Mesodermal cell (in vitro differentiated cells): ENCODE measurements at regions not wholly inside any gene's neighbourhood (a gene's known extent, or its start where the extent isn't known, plus 50 kb on each side); places are given as distances from the start of the nearest gene placed in this dataset.

Experiments used
- H3K27ac ChIP-seq: 2 replicates; pipeline ENCODE4 v1.7.0; 2013; ENCODE audit warnings: mild to moderate bottlenecking, low read depth, low read length, moderate library complexity; ENCODE audit not compliant: severe bottlenecking
- H3K36me3 ChIP-seq: 2 replicates; pipeline ENCODE4 v1.7.1; 2013; ENCODE audit warnings: mild to moderate bottlenecking, low read length, moderate library complexity; ENCODE audit not compliant: control insufficient read depth, insufficient read depth
- H3K4me1 ChIP-seq: one replicate; pipeline ENCODE4 v1.7.1; 2013; ENCODE audit warnings: mild to moderate bottlenecking, low read length; ENCODE audit not compliant: insufficient read depth, control insufficient read depth, poor library complexity, severe bottlenecking
- H3K4me3 ChIP-seq: 2 replicates; pipeline ENCODE4 v1.7.0; 2013; ENCODE audit warnings: low read length, control low read depth, mild to moderate bottlenecking; ENCODE audit not compliant: insufficient read depth, poor library complexity, severe bottlenecking; ENCODE audit errors: extremely low read depth
- H3K9me3 ChIP-seq: 2 replicates; pipeline ENCODE4 v1.7.1; 2013; ENCODE audit warnings: mild to moderate bottlenecking, low read length, moderate library complexity; ENCODE audit not compliant: control insufficient read depth
- WGBS, 2 experiments: methylation state at CpG; one replicate each; pipeline ENCODE4 v1.1.5; 2013; ENCODE audit warnings: missing lambda C conversion rate in 2 of 2; ENCODE audit not compliant: insufficient coverage in 2 of 2; 5-methylcytosine and 5-hydroxymethylcytosine counted together

DNA sequence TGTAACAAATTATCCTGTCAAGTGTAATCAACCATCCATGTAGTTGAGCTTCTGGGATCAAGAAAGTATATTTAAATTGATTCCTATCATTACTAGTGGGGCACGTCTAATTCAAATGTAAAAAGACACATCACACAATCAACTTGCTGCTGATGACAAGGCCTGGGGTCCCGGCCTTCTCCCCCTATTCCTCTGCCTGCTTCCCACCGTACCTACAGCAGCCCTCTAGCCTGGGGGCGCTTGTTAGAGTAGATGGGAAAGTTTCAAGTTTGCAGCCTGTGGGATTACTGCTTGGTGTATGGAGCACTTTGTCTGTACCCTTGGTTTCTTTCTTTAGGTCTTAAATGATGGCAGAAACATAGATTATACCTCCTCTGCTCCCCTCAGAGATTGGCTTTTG, 333.3 kb upstream of the KYNU start:
- WGBS, 2 experiments, result 80% methylated on average over 1 of the region's 4 CpGs; no CpG with 5 or more reads in 1 of the 2 experiments
- H3K4me3 ChIP-seq, result no peak overlapping the region
- no peaks in the 10 kb centered on the region for H3K36me3 ChIP-seq

DNA sequence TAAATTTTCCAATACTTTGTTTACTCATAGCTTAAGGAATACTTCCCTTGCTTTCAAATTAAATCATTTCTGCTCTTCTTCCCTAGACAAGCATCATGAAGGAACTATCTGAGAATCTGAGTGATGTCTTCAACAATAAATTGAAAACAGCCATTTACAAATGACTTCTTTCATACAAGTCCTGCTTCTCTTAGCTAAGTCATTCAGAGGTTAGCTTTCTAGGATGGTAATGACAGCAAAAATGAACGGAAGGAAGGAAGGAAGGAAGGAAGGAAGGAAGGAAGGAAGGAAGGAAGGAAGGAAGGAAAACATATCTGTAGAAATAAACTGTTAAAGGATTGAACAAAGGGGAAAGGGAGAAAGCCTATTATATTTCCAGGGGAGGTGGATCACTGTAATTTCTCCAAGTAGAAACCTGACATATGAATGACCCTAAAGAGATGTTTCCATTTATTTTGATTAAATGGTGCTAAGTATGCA, 335.0 kb upstream of the KYNU start:
- H3K27ac ChIP-seq, result no peak overlapping the region
- H3K4me1 ChIP-seq, result no peaks in the 10 kb centered on the region
- no peak overlapping the region for H3K4me3 ChIP-seq
- WGBS, 2 experiments, result 83% methylated on average over 1 of the region's 1 CpG; no CpG with 5 or more reads in 1 of the 2 experiments
- H3K36me3 ChIP-seq, result no peaks in the 10 kb centered on the region
- H3K9me3 ChIP-seq, result no peaks in the 10 kb centered on the region

More for the DNA sequence above, 333.3 kb upstream of the KYNU start:
- Histone ChIP-seq H3K27ac (no peak overlapping the region), H3K4me1 (no peaks in the 10 kb centered on the region), H3K9me3 (no peaks in the 10 kb centered on the region)

- no peak overlapping the region for H3K4me3 ChIP-seq
- H3K9me3 ChIP-seq, result no peaks in the 10 kb centered on the region
- no peaks in the 10 kb centered on the region for H3K36me3 ChIP-seq
- WGBS, 2 experiments, result 100% methylated on average over 1 of the region's 6 CpGs; no CpG with 5 or more reads in 1 of the 2 experiments
- no peaks in the 10 kb centered on the region for H3K4me1 ChIP-seq
- no peak overlapping the region for H3K27ac ChIP-seq
Measured at GRCh38 chr2:142536966-142537365, 340.5 kb upstream of the KYNU start.

DNA sequence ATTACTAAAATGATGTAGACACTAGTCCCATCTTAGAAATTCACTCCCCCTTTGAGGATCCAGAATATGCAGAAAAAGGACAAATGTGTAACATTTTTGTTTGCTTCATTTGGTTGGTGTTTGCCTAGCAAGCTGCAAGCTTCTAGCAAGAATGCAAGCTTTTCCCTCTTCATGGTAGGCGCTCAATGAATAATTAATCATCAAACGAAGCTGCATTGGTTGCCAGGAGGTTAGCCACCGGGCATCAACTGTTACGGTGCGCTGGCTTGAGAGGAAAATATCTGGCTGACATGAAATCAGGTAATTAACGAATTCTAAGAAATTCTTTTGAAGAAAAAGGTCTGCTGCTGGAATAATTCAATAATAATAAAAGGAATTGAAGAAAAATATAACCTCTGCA, 341.0 kb upstream of the KYNU start:
- Histone ChIP-seq H3K27ac (no peak overlapping the region), H3K36me3 (no peaks in the 10 kb centered on the region), H3K9me3 (no peaks in the 10 kb centered on the region), H3K4me1 (no peaks in the 10 kb centered on the region), H3K4me3 (no peak overlapping the region)
- no CpG with 5 or more reads among the region's 6 CpGs for WGBS, 2 experiments

- no peaks in the 10 kb centered on the region for H3K36me3 ChIP-seq
- no peaks in the 10 kb centered on the region for H3K9me3 ChIP-seq
- H3K27ac ChIP-seq, result no peak overlapping the region
- no peak overlapping the region for H3K4me3 ChIP-seq
- H3K4me1 ChIP-seq, result no peaks in the 10 kb centered on the region
Measured at GRCh38 chr2:142535311-142535710, 342.2 kb upstream of the KYNU start.

GRCh38 chr2:142533177-142533576, 344.3 kb upstream of the KYNU start:
- Histone ChIP-seq H3K4me1 (no peaks in the 10 kb centered on the region), H3K4me3 (no peak overlapping the region), H3K36me3 (no peaks in the 10 kb centered on the region), H3K27ac (no peak overlapping the region), H3K9me3 (no peaks in the 10 kb centered on the region)
- WGBS, 2 experiments, result no CpG with 5 or more reads among the region's 5 CpGs

- no peak overlapping the region for H3K4me3 ChIP-seq
- no peaks in the 10 kb centered on the region for H3K9me3 ChIP-seq
- H3K36me3 ChIP-seq, result no peaks in the 10 kb centered on the region
- 95 to 97% methylated on average over 3 to 4 of the region's 4 CpGs for WGBS, 2 experiments
- no peaks in the 10 kb centered on the region for H3K4me1 ChIP-seq
- H3K27ac ChIP-seq, result no peak overlapping the region
Measured at GRCh38 chr2:142531377-142531776, 346.1 kb upstream of the KYNU start.

GRCh38 chr2:142525720-142526119, 351.7 kb upstream of the KYNU start:
- 100% methylated on average over 1 of the region's 3 CpGs; no CpG with 5 or more reads in 1 of the 2 experiments for WGBS, 2 experiments
- H3K27ac ChIP-seq, result no peak overlapping the region
- no peaks in the 10 kb centered on the region for H3K4me1 ChIP-seq
- H3K9me3 ChIP-seq, result no peaks in the 10 kb centered on the region
- no peaks in the 10 kb centered on the region for H3K36me3 ChIP-seq
- H3K4me3 ChIP-seq, result no peak overlapping the region

- Histone ChIP-seq H3K9me3 (no peaks in the 10 kb centered on the region), H3K4me3 (no peak overlapping the region), H3K36me3 (no peaks in the 10 kb centered on the region), H3K4me1 (no peaks in the 10 kb centered on the region), H3K27ac (no peak overlapping the region)
- whole genome bisulfite sequencing, 2 experiments, result 83 to 93% methylated on average over 1 to 2 of the region's 3 CpGs
Measured at GRCh38 chr2:142521492-142521891, 356.0 kb upstream of the KYNU start.

- Histone ChIP-seq H3K27ac (no peak overlapping the region), H3K4me1 (no peaks in the 10 kb centered on the region), H3K9me3 (no peaks in the 10 kb centered on the region), H3K4me3 (no peak overlapping the region), H3K36me3 (no peaks in the 10 kb centered on the region)
- 78 to 88% methylated on average over 1 of the region's 2 CpGs for WGBS, 2 experiments
Measured at GRCh38 chr2:142515493-142515892, 362.0 kb upstream of the KYNU start.

- WGBS, 2 experiments, result 60 to 70% methylated on average over 1 of the region's 3 CpGs
- Histone ChIP-seq H3K4me1 (no peaks in the 10 kb centered on the region), H3K4me3 (no peak overlapping the region), H3K27ac (no peak overlapping the region), H3K9me3 (no peaks in the 10 kb centered on the region), H3K36me3 (no peaks in the 10 kb centered on the region)
Measured at GRCh38 chr2:142509401-142509800, 368.1 kb upstream of the KYNU start.
